GM12878 (cell line): ENCODE measurements at regions not wholly inside any gene's neighbourhood (a gene's known extent, or its start where the extent isn't known, plus 50 kb on each side); places are given as distances from the start of the nearest gene placed in this dataset.

Experiments
- ATAC-seq: fragments of 200-7000 bp; cut with Tn5 transposase; 3 replicates; pipeline ENCODE4 v1.9.1; 2020; ENCODE audit warnings: mild to moderate bottlenecking, moderate library complexity
- BruUV-seq: library from RNA; stranded (reverse); fragments of 400-500 nt; replicated peaks from 2 replicates; lab custom pipeline; 2021; lab: Mats Ljungman, UMichigan
- CTCF ChIA-PET: fragments of 300-600 bp; sonication (Branson Sonifier 250); formaldehyde crosslinking; extraction: SDS; loops from one replicate; lab custom pipeline; 2021; ENCODE audit warnings: inconsistent platforms; lab: Yijun Ruan, JAX
- POLR2A ChIA-PET: fragments of 350-600 bp; formaldehyde crosslinking; extraction: SDS; loops from one replicate; lab custom pipeline; 2021; ENCODE audit warnings: inconsistent platforms; lab: Charles Lee
- RAD21 ChIA-PET: fragments of 300-600 bp; sonication (Branson Sonifier 250); formaldehyde crosslinking; loops from one replicate; lab custom pipeline; 2023; ENCODE audit warnings: antibody characterized with exemption; ENCODE audit not compliant: unreplicated experiment; lab: Charles Lee
- SMC1A ChIA-PET: fragments of 300-600 bp; sonication (Branson Sonifier 250); formaldehyde crosslinking; loops from one replicate; lab custom pipeline; 2023; ENCODE audit not compliant: unreplicated experiment, uncharacterized antibody; lab: Charles Lee
- DNase-seq: peaks from one replicate; pipeline ENCODE4 v3.0.0-alpha.2; 2011; ENCODE audit warnings: low read depth, low spot score
- FAIRE-seq: peaks from 3 replicates; lab custom pipeline; 2011; peaks lifted over from hg19 to GRCh38; lab: Jason Lieb, UNC
- H2AFZ ChIP-seq: 2 replicates; pipeline ENCODE4 v1.6.0; 2011; ENCODE audit warnings: low read depth, low read length, control low read depth; ENCODE audit not compliant: control insufficient read depth
- H3K27ac ChIP-seq: 2 replicates; pipeline ENCODE4 v1.5.1; 2011; ENCODE audit warnings: control low read depth; ENCODE audit not compliant: control insufficient read depth, insufficient read depth
- H3K27me3 ChIP-seq, 2 experiments: replicated peaks in 1 of 2; 2 replicates each; pipeline versions ENCODE4 v1.6.0 to v1.6.1; 2011; ENCODE audit warnings: low read length in 1 of 2; ENCODE audit not compliant: control insufficient read depth in 2 of 2, insufficient read depth in 2 of 2
- H3K36me3 ChIP-seq, 2 experiments: 2 replicates each; pipeline ENCODE4 v1.5.1; 2011; ENCODE audit warnings: low read length in 1 of 2; ENCODE audit not compliant: control insufficient read depth in 2 of 2, insufficient read depth in 2 of 2
- H3K4me1 ChIP-seq: 2 replicates; pipeline ENCODE4 v1.6.1; 2011; ENCODE audit warnings: mild to moderate bottlenecking, low read length, moderate library complexity, mixed read lengths; ENCODE audit not compliant: control insufficient read depth, insufficient read depth
- H3K4me2 ChIP-seq: 2 replicates; pipeline ENCODE4 v1.6.0; 2011; ENCODE audit warnings: control low read depth; ENCODE audit not compliant: control insufficient read depth, insufficient read depth
- H3K4me3 ChIP-seq: fragments of 200-600 bp; sonication (generic); 2 replicates; pipeline ENCODE4 v1.5.1; 2016
- H3K79me2 ChIP-seq: 2 replicates; pipeline ENCODE4 v1.6.0; 2011; ENCODE audit warnings: low read length; ENCODE audit not compliant: control insufficient read depth, insufficient read depth
- H3K9ac ChIP-seq: 2 replicates; pipeline ENCODE4 v1.8.0; 2011; ENCODE audit warnings: low read length, control low read depth, mixed read lengths; ENCODE audit not compliant: control insufficient read depth, insufficient read depth
- H3K9me3 ChIP-seq: replicated peaks from 3 replicates; pipeline ENCODE4 v1.5.1; 2011; ENCODE audit warnings: mild to moderate bottlenecking, low read length; ENCODE audit not compliant: control insufficient read depth, insufficient read depth
- H4K20me1 ChIP-seq: 2 replicates; pipeline ENCODE4 v1.6.0; 2011; ENCODE audit not compliant: control insufficient read depth, insufficient read depth
- BACH1 ChIP-seq: fragments of 450-650 bp; IDR thresholded peaks from 2 replicates; pipeline ENCODE4 v1.6.1; 2017; ENCODE audit warnings: mild to moderate bottlenecking, borderline replicate concordance
- CTCF ChIP-seq, 3 experiments: IDR thresholded peaks in 2 of 3; conservative IDR thresholded peaks in 1 of 3; 2 replicates each; pipeline ENCODE4 v1.5.1; 2011; ENCODE audit warnings: low read depth in 3 of 3, low read length in 3 of 3, mild to moderate bottlenecking in 3 of 3, control low read depth in 2 of 3, moderate library complexity in 2 of 3, inconsistent platforms in 1 of 3, mixed read lengths in 1 of 3; ENCODE audit not compliant: control insufficient read depth in 2 of 3, insufficient read depth in 1 of 3; ENCODE audit errors: extremely low read depth in 1 of 3
- EED ChIP-seq: sonication (generic); IDR thresholded peaks from 2 replicates; pipeline ENCODE4 v1.6.1; 2016; ENCODE audit warnings: antibody characterized with exemption, low read depth
- FOXM1 ChIP-seq: IDR thresholded peaks from 2 replicates; pipeline ENCODE4 v1.6.1; 2012; ENCODE audit warnings: low read depth, mild to moderate bottlenecking, inconsistent platforms, low read length, moderate library complexity
- IKZF1 ChIP-seq: fragments of 450-650 bp; conservative IDR thresholded peaks from 2 replicates; pipeline ENCODE4 v1.6.1; 2017; ENCODE audit warnings: antibody characterized with exemption, mild to moderate bottlenecking
- IKZF2 ChIP-seq, 2 experiments: fragments of 450-650 bp; IDR thresholded peaks; 2 replicates each; pipeline ENCODE4 v1.6.1; 2017; ENCODE audit warnings: mild to moderate bottlenecking in 2 of 2, moderate library complexity in 2 of 2
- MTA2 ChIP-seq: fragments of 450-650 bp; IDR thresholded peaks from 2 replicates; pipeline ENCODE4 v1.6.1; 2016; ENCODE audit warnings: low read depth, mild to moderate bottlenecking, moderate library complexity
- MYC ChIP-seq: IDR thresholded peaks from 2 replicates; pipeline ENCODE4 v1.6.1; 2011; ENCODE audit warnings: mild to moderate bottlenecking, low read length, moderate library complexity, inconsistent platforms; ENCODE audit not compliant: insufficient read depth, insufficient replicate concordance, insufficient read length, severe bottlenecking
- PAX5 ChIP-seq: IDR thresholded peaks from 2 replicates; pipeline ENCODE4 v1.6.1; 2011; ENCODE audit warnings: low read depth, low read length, borderline replicate concordance
- POLR2A ChIP-seq: IDR thresholded peaks from 2 replicates; pipeline ENCODE4 v1.6.1; 2011; ENCODE audit warnings: low read depth, mild to moderate bottlenecking, low read length
- POLR2AphosphoS2 ChIP-seq: IDR thresholded peaks from 2 replicates; pipeline ENCODE4 v1.6.1; 2011; ENCODE audit warnings: low read depth, mild to moderate bottlenecking, low read length, improper control_type of control experiment, moderate library complexity
- POU2F2 ChIP-seq: IDR thresholded peaks from 3 replicates; pipeline ENCODE4 v1.6.1; 2011; ENCODE audit warnings: low read depth, mild to moderate bottlenecking, low read length, borderline replicate concordance
- RUNX3 ChIP-seq: IDR thresholded peaks from 2 replicates; pipeline ENCODE4 v1.6.1; 2012; ENCODE audit warnings: low read length, inconsistent platforms
- SIN3A ChIP-seq: IDR thresholded peaks from 2 replicates; pipeline ENCODE4 v1.6.1; 2012; ENCODE audit warnings: low read depth, low read length, improper control_type of control experiment
- SP1 ChIP-seq: IDR thresholded peaks from one replicate; pipeline ENCODE4 v1.6.1; 2011; ENCODE audit warnings: low read depth, low read length
- ZNF622 ChIP-seq: fragments of 450-650 bp; IDR thresholded peaks from 2 replicates; pipeline ENCODE4 v1.6.1; 2017; ENCODE audit warnings: mild to moderate bottlenecking, inconsistent platforms
- WGBS: methylation state at CpG from one replicate; pipeline ENCODE4 v1.1.6; 2016; ENCODE audit warnings: low lambda C conversion rate; ENCODE audit not compliant: insufficient replicate concordance, insufficient coverage; ENCODE audit errors: missing lambda C conversion rate; 5-methylcytosine and 5-hydroxymethylcytosine counted together
- in situ Hi-C: fragments of 300-500 bp; cut with MboI; formaldehyde crosslinking; loops from 9 replicates; pipeline ENCODE4 v1.14.3; 2018; ENCODE audit warnings: mixed read lengths
- intact Hi-C: fragments of 100-400 bp; cut with micrococcal nuclease; formaldehyde crosslinking; loops from one replicate; pipeline ENCODE4 v1.14.2; 2022; ENCODE audit not compliant: unreplicated experiment
- TF ChIP-seq, protein P1 (sequence below): fragments of 150-350 bp; IDR thresholded peaks from 2 replicates; pipeline ENCODE4 v1.6.1; 2014; ENCODE audit warnings: mild to moderate bottlenecking, low read depth, low read length

DNA sequence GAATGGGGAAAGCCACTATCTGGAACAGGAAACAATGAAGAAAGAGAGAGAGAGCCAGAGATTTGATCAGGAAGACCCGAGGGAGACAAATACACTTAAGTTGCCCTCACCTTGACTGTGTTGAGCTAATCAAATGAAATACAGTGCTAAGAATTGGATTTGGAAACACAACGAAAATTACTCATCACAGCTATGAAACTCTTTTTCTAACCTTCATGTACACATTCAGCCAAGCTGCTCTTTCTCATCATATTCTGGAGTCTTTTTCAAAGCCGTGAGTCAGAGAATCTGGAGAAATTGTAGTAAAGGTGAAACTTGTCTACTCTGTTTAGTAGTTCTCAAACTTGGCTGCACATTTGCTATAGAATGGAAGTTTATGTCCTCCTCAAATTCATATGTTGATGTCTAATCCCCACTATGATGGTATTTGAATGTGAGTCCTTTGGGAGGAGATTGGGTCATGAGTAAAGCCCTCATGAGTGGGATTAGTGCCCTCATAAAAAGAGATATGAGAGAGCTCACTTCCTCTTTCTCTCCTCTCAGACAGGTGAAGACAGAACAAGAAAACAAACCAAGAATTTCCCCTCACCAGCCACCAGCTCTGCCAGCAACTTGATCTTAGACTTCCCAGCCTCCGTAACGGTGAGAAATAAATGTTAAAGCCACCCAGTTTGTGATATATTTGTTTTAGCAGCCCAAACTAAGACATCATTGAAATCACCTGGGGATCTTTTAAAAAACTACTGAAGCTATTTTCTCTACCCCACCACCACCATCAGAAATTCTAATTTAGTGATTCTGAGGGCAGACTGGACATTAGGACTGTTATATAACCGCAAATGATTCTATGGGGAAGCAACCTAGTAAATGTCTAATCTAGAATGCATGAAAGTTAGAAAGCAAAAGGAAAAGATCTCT is 143.6 kb upstream of the GRM7 start:
- H3K9me3 ChIP-seq: peaks cover 5% of the 10 kb centered on the region; the same call in 2 of the 3 replicates
- no peak overlapping the region for H2AFZ ChIP-seq
- peaks cover 7% of the 10 kb centered on the region; the same call in 1 of the 2 replicates for H3K4me1 ChIP-seq
- DNase-seq (peak; percentile 86), ATAC-seq (peak; percentile 95), FAIRE-seq (peak; percentile 41)
- H3K4me2 ChIP-seq: peak overlapping the region; percentile 86
- ChIA-PET SMC1A (interaction anchor here (0.7 to 2.8 kb wide), 20 partner anchors 9 to 513 kb away, joined by 3 to 31 read pairs (median 5); no protein-coding TSS in a partner anchor), POLR2A (interaction anchor here (0.5 to 2.8 kb wide), 3 partner anchors 9 to 37 kb away, joined by 3 to 11 read pairs (median 3); no protein-coding TSS in a partner anchor), RAD21 (interaction anchor here (0.8 to 3.5 kb wide), 11 partner anchors 11 to 961 kb away, joined by 3 to 53 read pairs (median 4); no protein-coding TSS in a partner anchor), CTCF (interaction anchor here (0.9 to 2.5 kb wide), 4 partner anchors 21 to 73 kb away, joined by 4 to 17 read pairs (median 4); no protein-coding TSS in a partner anchor)
- H3K27ac ChIP-seq: peak overlapping the region; percentile 74; the same call in 1 of the 2 replicates
- no peak overlapping the region for H3K9ac ChIP-seq
- in situ Hi-C loops: no loop called here
- H3K27me3 ChIP-seq: no peaks in the 10 kb centered on the region
- no TSS peak for BruUV-seq
- H4K20me1 ChIP-seq: no peaks in the 10 kb centered on the region
- H3K4me3 ChIP-seq: no peak overlapping the region; the same call in none of the 2 replicates
- intact Hi-C loops: loop anchor here (1.0 to 2.0 kb wide), 3 partner anchors 37 to 488 kb away; no protein-coding TSS in a partner anchor
- 0% methylated on average over 6 of the region's 6 CpGs for WGBS
- no peaks in the 10 kb centered on the region for H3K36me3 ChIP-seq
- H3K79me2 ChIP-seq: no peaks in the 10 kb centered on the region
- TF ChIP-seq SIN3A (0 out of 2 replicates have a peak, but pooled peaks have one; percentile 16), IKZF1 (peak; percentile 91), FOXM1 (peak; percentile 75; the same call in 1 of the 2 replicates), SP1 (no peak), RUNX3 (peak; percentile 81), CTCF (IDR thresholded peaks at IDR 0.05 in 2 of 3, conservative IDR thresholded peaks at IDR 0.05 in 1 of 3; ENCODE audit: control insufficient read depth in 2 of 3, extremely low read depth in 1 of 3, insufficient read depth in 1 of 3, low read depth in 3 of 3, low read length in 3 of 3) (no peak), IKZF2 (IDR thresholded peaks at IDR 0.05) (peak; percentile 93 to 95), ZNF622 (no peak), MTA2 (peak; percentile 93), MYC (no peak), BACH1 (peak; percentile 85; the same call in 1 of the 2 replicates), POU2F2 (no peak), POLR2A (no peak), PAX5 (peak; percentile 63; the same call in 1 of the 2 replicates), POLR2AphosphoS2 (no peak), EED (peak; percentile 72)
- TF ChIP-seq, protein P1, sequence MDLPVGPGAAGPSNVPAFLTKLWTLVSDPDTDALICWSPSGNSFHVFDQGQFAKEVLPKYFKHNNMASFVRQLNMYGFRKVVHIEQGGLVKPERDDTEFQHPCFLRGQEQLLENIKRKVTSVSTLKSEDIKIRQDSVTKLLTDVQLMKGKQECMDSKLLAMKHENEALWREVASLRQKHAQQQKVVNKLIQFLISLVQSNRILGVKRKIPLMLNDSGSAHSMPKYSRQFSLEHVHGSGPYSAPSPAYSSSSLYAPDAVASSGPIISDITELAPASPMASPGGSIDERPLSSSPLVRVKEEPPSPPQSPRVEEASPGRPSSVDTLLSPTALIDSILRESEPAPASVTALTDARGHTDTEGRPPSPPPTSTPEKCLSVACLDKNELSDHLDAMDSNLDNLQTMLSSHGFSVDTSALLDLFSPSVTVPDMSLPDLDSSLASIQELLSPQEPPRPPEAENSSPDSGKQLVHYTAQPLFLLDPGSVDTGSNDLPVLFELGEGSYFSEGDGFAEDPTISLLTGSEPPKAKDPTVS: no peak
